ENCODE measurements at regions not wholly inside any gene's neighbourhood (a gene's known extent, or its start where the extent isn't known, plus 50 kb on each side); places are given as distances from the start of the nearest gene placed in this dataset.

- Histone ChIP-seq H3K36me3 (no peaks in the 10 kb centered on the region), H3K27ac (no peak overlapping the region), H3K4me1 (no peaks in the 10 kb centered on the region), H3K4me3 (no peak overlapping the region), H3K9me3 (no peaks in the 10 kb centered on the region), H3K27me3 (no peaks in the 10 kb centered on the region)
- TF ChIP-seq POLR2AphosphoS5 (IDR thresholded peaks at IDR 0.05) (no peak), EP300 (IDR thresholded peaks at IDR 0.05) (no peak), POLR2A (IDR thresholded peaks at IDR 0.05) (no peak), CTCF (IDR thresholded peaks at IDR 0.05) (no peak)
- WGBS, result 91% methylated on average over 1 of the region's 1 CpG
- no peak for DNase-seq (ENCODE audit: low spot score in 2 of 2)
Measured at GRCh38 chr14:21965042-21965441, 291.4 kb upstream of the OR4E1 start.

GRCh38 chr14:21964180-21964579 is 290.6 kb upstream of the OR4E1 start:
- DNase-seq (ENCODE audit: low spot score in 2 of 2), result no peak
- H3K27ac ChIP-seq, result no peak overlapping the region
- H3K4me3 ChIP-seq, result no peak overlapping the region
- TF ChIP-seq POLR2AphosphoS5 (IDR thresholded peaks at IDR 0.05) (no peak), EP300 (IDR thresholded peaks at IDR 0.05) (no peak), POLR2A (IDR thresholded peaks at IDR 0.05) (no peak), CTCF (IDR thresholded peaks at IDR 0.05) (no peak)
- 78% methylated on average over 1 of the region's 1 CpG for WGBS
- H3K4me1 ChIP-seq, result no peaks in the 10 kb centered on the region
- no peaks in the 10 kb centered on the region for H3K36me3 ChIP-seq
- no peaks in the 10 kb centered on the region for H3K9me3 ChIP-seq
- no peaks in the 10 kb centered on the region for H3K27me3 ChIP-seq

- TF ChIP-seq POLR2AphosphoS5 (IDR thresholded peaks at IDR 0.05) (no peak), EP300 (IDR thresholded peaks at IDR 0.05) (no peak), POLR2A (IDR thresholded peaks at IDR 0.05) (no peak), CTCF (IDR thresholded peaks at IDR 0.05) (no peak)
- no peaks in the 10 kb centered on the region for H3K9me3 ChIP-seq
- H3K4me1 ChIP-seq, result no peaks in the 10 kb centered on the region
- no peak for DNase-seq (ENCODE audit: low spot score in 2 of 2)
- no peak overlapping the region for H3K27ac ChIP-seq
- no peaks in the 10 kb centered on the region for H3K27me3 ChIP-seq
- WGBS, result 58% methylated on average over 1 of the region's 1 CpG
- no peaks in the 10 kb centered on the region for H3K36me3 ChIP-seq
- H3K4me3 ChIP-seq, result no peak overlapping the region
Measured at GRCh38 chr14:21960636-21961035, 287.0 kb upstream of the OR4E1 start.

GRCh38 chr14:21941885-21942284 is 268.3 kb upstream of the OR4E1 start:
- Histone ChIP-seq H3K27me3 (no peaks in the 10 kb centered on the region), H3K36me3 (no peaks in the 10 kb centered on the region), H3K27ac (no peak overlapping the region), H3K4me1 (no peaks in the 10 kb centered on the region), H3K9me3 (no peaks in the 10 kb centered on the region), H3K4me3 (no peak overlapping the region)
- 58% methylated on average over 3 of the region's 3 CpGs for WGBS
- TF ChIP-seq CTCF (IDR thresholded peaks at IDR 0.05), result no peak
- TF ChIP-seq POLR2AphosphoS5 (IDR thresholded peaks at IDR 0.05), result no peak
- TF ChIP-seq POLR2A (IDR thresholded peaks at IDR 0.05), result no peak
- no peak for TF ChIP-seq EP300 (IDR thresholded peaks at IDR 0.05)
- no peak for DNase-seq (ENCODE audit: low spot score in 2 of 2)

- H3K9me3 ChIP-seq, result no peaks in the 10 kb centered on the region
- H3K27ac ChIP-seq, result no peak overlapping the region
- H3K36me3 ChIP-seq, result no peaks in the 10 kb centered on the region
- 71% methylated on average over 7 of the region's 7 CpGs for WGBS
- TF ChIP-seq CTCF (IDR thresholded peaks at IDR 0.05) (peak in 1 of 2 donors; percentile 18), EP300 (IDR thresholded peaks at IDR 0.05) (no peak)
- no peaks in the 10 kb centered on the region for H3K4me1 ChIP-seq
- no peak overlapping the region for H3K4me3 ChIP-seq
- no peak for DNase-seq (ENCODE audit: low spot score in 2 of 2)
- no peaks in the 10 kb centered on the region for H3K27me3 ChIP-seq
Measured at GRCh38 chr14:21940887-21941856, 267.6 kb upstream of the OR4E1 start.
